GM12891 (cell line): ENCODE measurements at regions not wholly inside any gene's neighbourhood (a gene's known extent, or its start where the extent isn't known, plus 50 kb on each side); places are given as distances from the start of the nearest gene placed in this dataset.

Experiments
- DNase-seq: peaks from one replicate; pipeline ENCODE4 v3.0.0; 2011; ENCODE audit warnings: low spot score; ENCODE audit not compliant: insufficient read length
- FAIRE-seq: peaks from 2 replicates; lab custom pipeline; 2011; peaks lifted over from hg19 to GRCh38; lab: Jason Lieb, UNC
- PAX5 ChIP-seq: IDR thresholded peaks from 2 replicates; pipeline ENCODE4 v1.6.1; 2011; ENCODE audit warnings: low read length, moderate library complexity, mild to moderate bottlenecking; ENCODE audit not compliant: insufficient read depth, severe bottlenecking
- POLR2A ChIP-seq: IDR thresholded peaks from 2 replicates; pipeline ENCODE4 v1.6.1; 2011; ENCODE audit warnings: low read depth, low read length, control low read depth
- POLR2AphosphoS5 ChIP-seq: IDR thresholded peaks from 2 replicates; pipeline ENCODE4 v1.6.1; 2011; ENCODE audit warnings: low read depth, low read length, control low read depth
- POU2F2 ChIP-seq: IDR thresholded peaks from 2 replicates; pipeline ENCODE4 v1.6.1; 2011; ENCODE audit warnings: low read depth, mild to moderate bottlenecking, control low read depth, low read length, moderate library complexity
- SPI1 ChIP-seq: IDR thresholded peaks from 2 replicates; pipeline ENCODE4 v1.6.1; 2011; ENCODE audit warnings: low read depth, low read length, control low read depth
- TAF1 ChIP-seq: IDR thresholded peaks from 2 replicates; pipeline ENCODE4 v1.6.1; 2011; ENCODE audit warnings: low read depth, low read length, control low read depth

GRCh38 chr2:33804155-33804554 is 205.1 kb upstream of the FAM98A start:
- no peak for TF ChIP-seq POU2F2
- no peak for FAIRE-seq
- no peak for DNase-seq

GRCh38 chr2:33796511-33796910 is 197.4 kb upstream of the FAM98A start:
- no peak for DNase-seq
- no peak for FAIRE-seq
- TF ChIP-seq POLR2A, result no peak
- no peak for TF ChIP-seq POU2F2
- TF ChIP-seq SPI1, result no peak
- TF ChIP-seq POLR2AphosphoS5, result no peak
- TF ChIP-seq TAF1, result no peak

GRCh38 chr2:33791625-33792024 is 192.5 kb upstream of the FAM98A start:
- FAIRE-seq, result no peak
- no peak for DNase-seq
- no peak for TF ChIP-seq TAF1
- no peak for TF ChIP-seq POLR2AphosphoS5
- TF ChIP-seq SPI1, result no peak
- TF ChIP-seq PAX5, result no peak
- TF ChIP-seq POU2F2, result no peak
- TF ChIP-seq POLR2A, result no peak

GRCh38 chr2:33788044-33788443 is 188.9 kb upstream of the FAM98A start:
- no peak for TF ChIP-seq POU2F2
- no peak for TF ChIP-seq SPI1
- TF ChIP-seq TAF1, result no peak
- no peak for TF ChIP-seq POLR2AphosphoS5
- no peak for TF ChIP-seq POLR2A
- no peak for TF ChIP-seq PAX5
- no peak for FAIRE-seq
- DNase-seq, result no peak

GRCh38 chr2:33786881-33787280 is 187.8 kb upstream of the FAM98A start:
- DNase-seq, result no peak
- no peak for FAIRE-seq
- no peak for TF ChIP-seq POLR2A
- no peak for TF ChIP-seq SPI1
- no peak for TF ChIP-seq PAX5
- no peak for TF ChIP-seq TAF1
- TF ChIP-seq POU2F2, result no peak
- no peak for TF ChIP-seq POLR2AphosphoS5

GRCh38 chr2:33785201-33786106 is 186.4 kb upstream of the FAM98A start:
- FAIRE-seq (peak; percentile 50), DNase-seq (peak; percentile 23)
- TF ChIP-seq SPI1, result peak; percentile 95
- TF ChIP-seq TAF1, result no peak
- no peak for TF ChIP-seq POLR2A
- TF ChIP-seq POLR2AphosphoS5, result no peak
- TF ChIP-seq PAX5, result no peak
- TF ChIP-seq POU2F2, result no peak

- no peak for FAIRE-seq
- TF ChIP-seq TAF1, result no peak
- no peak for DNase-seq
These were observed 185.4 kb upstream of the FAM98A start for GRCh38 chr2:33784488-33784887.

GRCh38 chr2:33782395-33783230 is 183.5 kb upstream of the FAM98A start:
- no peak for TF ChIP-seq SPI1
- TF ChIP-seq PAX5, result no peak
- TF ChIP-seq POU2F2, result no peak
- TF ChIP-seq POLR2AphosphoS5, result no peak
- TF ChIP-seq TAF1, result no peak
- TF ChIP-seq POLR2A, result no peak

GRCh38 chr2:33777786-33778185 is 178.7 kb upstream of the FAM98A start:
- no peak for TF ChIP-seq POLR2AphosphoS5
- no peak for TF ChIP-seq TAF1
- TF ChIP-seq SPI1, result no peak
- no peak for TF ChIP-seq POLR2A
- no peak for TF ChIP-seq PAX5
- TF ChIP-seq POU2F2, result no peak
- DNase-seq, result no peak
- FAIRE-seq, result no peak

More at GRCh38 chr2:33782395-33783230, 183.5 kb upstream of the FAM98A start:
- no peak for FAIRE-seq
- DNase-seq, result no peak

GRCh38 chr2:33775306-33775705 is 176.2 kb upstream of the FAM98A start:
- FAIRE-seq (no peak), DNase-seq (no peak)
- TF ChIP-seq POLR2A (no peak), TAF1 (no peak), SPI1 (no peak), POU2F2 (no peak)

- no peak for TF ChIP-seq POLR2A
- no peak for FAIRE-seq
- no peak for DNase-seq
These were observed 170.9 kb upstream of the FAM98A start for GRCh38 chr2:33770023-33770422.
